Motor neuron (in vitro differentiated cells): ENCODE measurements at regions not wholly inside any gene's neighbourhood (a gene's known extent, or its start where the extent isn't known, plus 50 kb on each side); places are given as distances from the start of the nearest gene placed in this dataset.

ENCODE experiments used
- ATAC-seq, 8 experiments: fragments of 200-7000 bp; cut with Tn5 transposase; replicated peaks in 6 of 8; 2 replicates each; pipeline ENCODE4 v1.8.0; 2021; ENCODE audit warnings: mild to moderate bottlenecking in 8 of 8, moderate library complexity in 8 of 8
- H3K27ac ChIP-seq, 2 donors: fragments of 250-450 bp; sonication (Bioruptor Pico); 2 replicates each; pipeline ENCODE4 v1.9.0; 2021; ENCODE audit warnings: antibody characterized with exemption in 2 of 2, mild to moderate bottlenecking in 2 of 2, moderate library complexity in 1 of 2
- H3K4me1 ChIP-seq, 2 donors: fragments of 250-450 bp; sonication (Bioruptor Pico); replicated peaks in 1 of 2; 2 replicates each; pipeline ENCODE4 v1.6.1; 2021; ENCODE audit warnings: antibody characterized with exemption in 2 of 2, mild to moderate bottlenecking in 2 of 2, moderate library complexity in 1 of 2
- H3K4me3 ChIP-seq, 5 donors: fragments of 250-450 bp; sonication (Bioruptor Pico); 2 replicates each; pipeline ENCODE4 v1.9.0; 2021; ENCODE audit warnings: antibody characterized with exemption in 5 of 5, mild to moderate bottlenecking in 5 of 5, moderate library complexity in 4 of 5
- WGBS, 10 experiments: fragments of 450-650 bp; shearing (Covaris generic); methylation state at CpG; one replicate each; pipeline ENCODE4 v1.0.0; 2022; 5-methylcytosine and 5-hydroxymethylcytosine counted together
- in situ Hi-C, 9 experiments: fragments of 400-800 bp; cut with MboI; loops; one replicate each; pipeline ENCODE4 v1.15.0; 2021; ENCODE audit warnings: low sequenced_read_pairs in 9 of 9, low pct_unique_long_range_greater_than_20kb in 2 of 9; ENCODE audit not compliant: unreplicated experiment in 9 of 9

DNA sequence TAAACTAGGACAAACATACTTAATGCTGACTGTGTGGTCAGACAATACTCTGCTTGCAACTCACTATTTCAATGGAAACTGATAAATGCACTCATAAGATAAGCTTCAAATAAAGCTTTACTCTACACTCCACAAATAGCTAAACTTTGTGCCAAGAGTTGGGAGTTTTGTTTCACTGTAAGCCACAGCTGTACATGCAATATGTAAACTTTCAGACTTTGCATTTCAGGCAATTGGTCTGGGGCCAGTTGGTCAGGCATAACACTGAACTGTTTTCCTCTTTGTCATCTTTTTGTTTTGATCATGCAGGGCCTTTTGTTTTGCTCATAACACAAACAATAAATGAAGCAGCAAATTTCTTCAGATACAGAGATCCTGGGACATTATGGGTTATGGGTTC, 426.2 kb downstream of the IPO8 start:
- ATAC-seq = peak in 3 of 8 experiments; percentile 69 to 94 (median 93)
- H3K4me3 ChIP-seq = no peak overlapping the region
- no peaks in the 10 kb centered on the region for H3K4me1 ChIP-seq
- no peak overlapping the region for H3K27ac ChIP-seq
- in situ Hi-C loops = no loop called here

DNA sequence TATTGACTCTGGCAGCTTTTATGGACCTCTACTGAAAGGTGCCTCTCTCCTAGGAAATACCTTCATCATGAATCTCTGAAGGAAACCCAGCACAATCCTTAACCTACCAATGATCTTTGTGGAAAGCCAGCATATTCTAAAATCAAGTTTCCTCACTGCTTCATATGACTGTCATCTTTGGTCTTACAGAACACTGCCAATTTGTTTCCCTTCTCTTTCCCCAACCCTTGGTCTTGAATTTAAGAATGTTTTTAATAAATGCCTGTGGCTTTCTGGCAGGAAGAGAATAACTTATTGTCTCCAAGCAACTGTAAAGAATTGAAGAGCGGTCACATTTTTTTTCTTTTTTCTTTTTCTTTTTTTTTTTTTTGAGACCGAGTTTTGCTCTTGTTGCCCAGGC, 427.6 kb downstream of the IPO8 start:
- Histone ChIP-seq H3K27ac (no peak overlapping the region), H3K4me1 (no peaks in the 10 kb centered on the region), H3K4me3 (no peak overlapping the region)
- in situ Hi-C loops = no loop called here
- ATAC-seq = no peak
- 14 to 100% (median 83%) methylated on average over 1 to 2 of the region's 2 CpGs for WGBS, 10 experiments

DNA sequence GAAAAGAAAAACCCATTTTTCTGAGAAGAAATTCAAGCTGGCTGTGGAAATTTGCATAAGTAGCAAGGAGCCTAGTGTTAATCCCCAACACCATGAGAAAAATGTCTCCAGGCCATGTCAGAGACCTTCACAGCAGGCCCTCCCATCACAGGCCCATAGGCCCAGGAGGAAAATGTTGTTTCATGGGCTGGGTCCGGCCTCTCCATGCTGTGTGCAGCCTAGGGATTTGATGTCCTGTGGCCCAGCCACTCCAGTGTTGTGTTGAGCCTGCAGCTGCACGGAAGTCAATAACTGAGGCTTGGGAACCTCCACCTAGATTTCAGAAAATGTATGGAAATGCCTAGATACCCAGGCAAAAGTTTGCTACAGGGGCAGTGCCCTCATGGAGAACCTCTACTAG, 432.2 kb downstream of the IPO8 start:
- peak in 3 of 8 experiments; percentile 40 to 69 (median 43) for ATAC-seq
- in situ Hi-C loops = no loop called here
- Histone ChIP-seq H3K27ac (no peak overlapping the region), H3K4me1 (no peaks in the 10 kb centered on the region), H3K4me3 (no peak overlapping the region)
- WGBS, 10 experiments = 20 to 100% (median 76%) methylated on average over 1 to 2 of the region's 2 CpGs; no CpG with 5 or more reads in 5 of the 10 experiments

DNA sequence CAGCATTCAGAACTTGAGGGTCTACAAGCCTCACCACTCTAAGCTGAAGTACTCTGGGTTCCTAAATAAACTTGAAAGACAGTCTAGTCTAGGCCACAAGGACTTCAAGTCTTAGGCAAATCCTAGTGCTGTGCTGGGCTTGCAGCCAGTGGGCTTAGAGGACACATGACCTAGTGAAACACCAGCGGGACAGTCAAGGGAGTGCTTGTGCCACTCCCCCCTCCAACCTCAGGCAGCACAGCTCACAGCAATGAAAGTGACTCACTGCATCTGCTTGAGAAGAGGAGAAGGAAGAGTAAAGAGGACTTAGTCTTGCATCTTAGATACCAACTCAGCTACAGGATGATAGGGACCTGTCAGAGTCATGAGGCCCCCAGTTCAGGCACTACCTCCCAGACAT, 438.1 kb downstream of the IPO8 start:
- H3K4me1 ChIP-seq = no peaks in the 10 kb centered on the region
- in situ Hi-C loops = no loop called here
- H3K4me3 ChIP-seq = no peak overlapping the region
- peak in 2 of 8 experiments; percentile 89 to 97 for ATAC-seq
- H3K27ac ChIP-seq = no peak overlapping the region
- WGBS, 10 experiments = 60 to 100% (median 80%) methylated on average over 1 of the region's 1 CpG; no CpG with 5 or more reads in 7 of the 10 experiments

DNA sequence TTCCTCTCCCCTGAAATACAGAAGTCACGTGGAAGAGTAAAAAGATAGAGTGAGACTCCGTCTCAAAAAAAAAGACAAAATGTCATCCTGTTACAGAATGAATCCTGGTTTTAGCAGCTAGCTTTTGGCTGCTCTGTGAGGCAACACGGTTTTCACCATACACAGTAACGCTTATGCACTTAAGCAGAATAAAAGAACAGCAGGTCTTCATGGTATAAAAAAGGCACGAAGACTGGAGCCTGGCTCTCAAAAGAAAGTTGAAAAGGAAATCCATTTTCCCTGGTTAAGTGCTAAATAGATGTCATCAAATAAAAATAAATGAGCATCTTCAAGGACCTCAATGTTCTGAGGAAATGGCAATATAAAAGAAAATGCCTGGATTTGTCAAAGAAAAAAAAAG, 444.1 kb downstream of the IPO8 start:
- ATAC-seq = no peak
- H3K27ac ChIP-seq = no peak overlapping the region

DNA sequence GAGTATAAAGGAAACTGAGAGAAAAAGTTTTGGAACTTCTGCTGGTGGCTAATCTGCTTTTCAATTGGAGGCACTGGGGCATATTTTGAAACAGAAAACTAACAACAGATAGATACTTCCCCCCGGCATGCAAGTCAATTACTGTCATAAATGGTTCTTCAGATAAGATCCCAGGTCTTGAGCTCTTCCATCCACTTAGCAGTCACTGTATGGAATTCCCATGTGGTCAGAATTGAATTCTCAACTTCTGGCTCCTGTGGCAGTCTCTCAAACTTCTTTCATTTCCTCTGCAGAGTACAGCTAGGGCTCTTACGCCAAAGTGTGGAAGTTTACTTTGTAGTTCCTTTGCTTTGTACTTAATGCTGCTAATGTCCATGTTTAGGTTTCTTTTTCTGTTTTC, 452.2 kb downstream of the IPO8 start:
- WGBS, 10 experiments = 47 to 100% (median 88%) methylated on average over 1 to 2 of the region's 2 CpGs; no CpG with 5 or more reads in 1 of the 10 experiments
- H3K27ac ChIP-seq = no peak overlapping the region
- no peak for ATAC-seq
- in situ Hi-C loops = no loop called here
- H3K4me1 ChIP-seq = no peaks in the 10 kb centered on the region
- no peak overlapping the region for H3K4me3 ChIP-seq

More for the DNA sequence above, 444.1 kb downstream of the IPO8 start:
- whole genome bisulfite sequencing, 10 experiments = 23 to 81% (median 49%) methylated on average over 3 to 5 of the region's 5 CpGs; no CpG with 5 or more reads in 1 of the 10 experiments
- in situ Hi-C loops = no loop called here
- no peaks in the 10 kb centered on the region for H3K4me1 ChIP-seq
- no peak overlapping the region for H3K4me3 ChIP-seq

DNA sequence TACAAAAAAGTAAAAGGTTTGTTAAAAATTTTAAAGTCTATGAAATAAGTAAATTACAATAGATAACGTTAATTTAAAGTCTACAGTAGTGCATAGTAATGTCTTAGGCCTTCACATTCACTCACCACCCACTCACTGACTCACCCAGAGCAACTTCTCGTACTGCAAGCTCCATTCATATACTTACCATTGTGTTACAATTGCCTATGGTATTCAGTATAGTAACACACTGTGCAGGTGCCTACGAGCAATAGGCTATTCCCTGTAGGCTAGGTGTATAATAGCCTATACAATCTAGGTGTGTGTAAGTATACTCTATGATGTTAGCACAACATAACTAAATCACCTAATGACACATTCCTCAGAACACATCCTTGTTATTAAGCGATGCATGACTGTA, 435.3 kb upstream of the TMTC1 start:
- WGBS, 10 experiments = 28 to 100% (median 84%) methylated on average over 1 to 4 of the region's 4 CpGs
- H3K4me1 ChIP-seq = no peaks in the 10 kb centered on the region
- no peak overlapping the region for H3K27ac ChIP-seq
- in situ Hi-C loops = no loop called here
- H3K4me3 ChIP-seq = no peak overlapping the region
- no peak for ATAC-seq

DNA sequence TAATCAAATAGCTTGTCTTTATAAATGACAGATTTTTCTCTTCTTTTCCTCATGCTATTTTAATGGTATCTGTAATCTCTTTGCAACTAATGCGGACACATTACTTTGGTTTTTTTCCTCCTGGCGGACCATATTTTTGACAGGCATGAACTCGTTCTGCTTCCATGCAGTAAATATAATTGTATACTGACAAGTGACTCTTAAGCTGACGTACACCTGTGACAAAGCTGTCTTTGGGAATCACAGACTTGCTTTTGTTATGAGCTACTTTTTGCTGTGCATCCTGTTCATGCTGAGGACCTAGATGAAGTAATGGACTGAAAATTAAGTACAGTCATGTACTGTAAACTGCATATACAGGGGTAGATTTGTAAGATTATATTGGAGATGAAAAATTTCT, 434.3 kb upstream of the TMTC1 start:
- Histone ChIP-seq H3K4me1 (peaks cover 2 to 3% of the 10 kb centered on the region in 2 donors), H3K27ac (no peak overlapping the region), H3K4me3 (no peak overlapping the region)
- WGBS, 10 experiments = 56 to 100% (median 90%) methylated on average over 2 to 4 of the region's 4 CpGs
- ATAC-seq = no peak
- in situ Hi-C loops = no loop called here

DNA sequence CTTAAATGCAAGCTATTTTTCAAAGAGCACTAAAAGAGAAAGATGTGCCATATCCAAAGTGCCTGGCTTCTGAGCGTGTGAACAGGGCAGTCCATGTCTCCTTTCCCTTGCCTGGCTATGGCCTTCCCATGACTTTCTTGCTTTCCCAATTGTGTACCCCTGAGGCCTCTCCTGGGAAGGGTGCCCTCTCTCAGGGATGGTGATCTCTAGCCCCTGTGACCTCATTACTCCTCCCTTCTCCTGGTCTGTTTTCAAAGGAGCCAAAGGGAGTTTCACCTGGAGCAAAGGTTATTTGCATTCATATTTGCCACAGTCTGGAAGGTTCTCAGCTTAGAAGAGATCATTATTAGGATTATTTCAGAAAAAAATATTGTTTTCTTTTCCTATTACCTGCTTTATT, 429.4 kb upstream of the TMTC1 start:
- Histone ChIP-seq H3K27ac (no peak overlapping the region), H3K4me1 (peaks cover 6 to 8% of the 10 kb centered on the region in 2 donors), H3K4me3 (no peak overlapping the region)
- in situ Hi-C loops = no loop called here
- ATAC-seq = no peak
- WGBS, 10 experiments = 0 to 100% (median 8%) methylated on average over 1 of the region's 1 CpG; no CpG with 5 or more reads in 4 of the 10 experiments

DNA sequence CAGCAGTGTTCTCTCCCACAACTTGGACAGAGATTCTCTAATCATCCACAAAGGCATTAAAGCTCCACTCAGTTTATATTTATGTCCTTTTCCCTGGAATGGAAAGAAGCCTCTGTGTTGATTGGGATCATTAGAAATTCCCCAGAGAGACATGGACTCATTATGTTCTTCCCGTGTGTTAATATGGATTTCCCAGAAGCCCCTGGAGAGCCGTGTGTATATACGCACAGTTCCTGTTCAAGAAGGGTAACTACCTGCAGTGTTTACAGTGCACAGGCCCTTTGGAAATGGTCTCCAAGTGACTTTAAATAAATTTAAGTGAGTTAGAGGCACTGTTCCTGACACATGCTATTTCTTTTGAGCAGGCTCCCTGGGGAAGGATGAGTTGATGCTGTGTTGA, 428.0 kb upstream of the TMTC1 start:
- in situ Hi-C loops = no loop called here
- 11 to 82% (median 67%) methylated on average over 2 to 3 of the region's 3 CpGs; no CpG with 5 or more reads in 6 of the 10 experiments for WGBS, 10 experiments
- H3K27ac ChIP-seq = no peak overlapping the region
- peak in 5 of 8 experiments; percentile 44 to 93 (median 80) for ATAC-seq
- H3K4me3 ChIP-seq = no peak overlapping the region
- peaks cover 6 to 8% of the 10 kb centered on the region in 2 donors for H3K4me1 ChIP-seq

DNA sequence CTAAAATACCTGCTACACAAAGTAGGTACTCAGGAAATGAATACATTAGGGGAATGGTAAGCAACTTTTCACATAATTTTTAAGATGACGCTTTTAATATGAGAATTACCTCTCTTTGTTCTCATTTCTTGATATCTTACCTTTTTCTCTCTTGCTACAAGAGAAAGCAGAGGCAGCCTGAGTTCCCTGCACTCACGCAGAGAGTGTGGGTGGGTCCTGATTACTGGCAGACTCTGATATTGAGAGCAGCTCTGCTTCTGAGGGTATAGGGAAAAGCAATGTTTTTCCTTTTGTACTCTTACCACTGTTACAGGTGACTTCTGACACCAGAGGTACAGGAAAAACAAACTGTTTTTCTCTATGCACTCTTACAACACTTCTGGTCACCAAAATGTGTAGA, 420.2 kb upstream of the TMTC1 start:
- 40 to 100% (median 88%) methylated on average over 1 to 2 of the region's 2 CpGs; no CpG with 5 or more reads in 1 of the 10 experiments for WGBS, 10 experiments
- Histone ChIP-seq H3K27ac (no peak overlapping the region), H3K4me1 (no peaks in the 10 kb centered on the region), H3K4me3 (no peak overlapping the region)
- in situ Hi-C loops = no loop called here
- no peak for ATAC-seq

DNA sequence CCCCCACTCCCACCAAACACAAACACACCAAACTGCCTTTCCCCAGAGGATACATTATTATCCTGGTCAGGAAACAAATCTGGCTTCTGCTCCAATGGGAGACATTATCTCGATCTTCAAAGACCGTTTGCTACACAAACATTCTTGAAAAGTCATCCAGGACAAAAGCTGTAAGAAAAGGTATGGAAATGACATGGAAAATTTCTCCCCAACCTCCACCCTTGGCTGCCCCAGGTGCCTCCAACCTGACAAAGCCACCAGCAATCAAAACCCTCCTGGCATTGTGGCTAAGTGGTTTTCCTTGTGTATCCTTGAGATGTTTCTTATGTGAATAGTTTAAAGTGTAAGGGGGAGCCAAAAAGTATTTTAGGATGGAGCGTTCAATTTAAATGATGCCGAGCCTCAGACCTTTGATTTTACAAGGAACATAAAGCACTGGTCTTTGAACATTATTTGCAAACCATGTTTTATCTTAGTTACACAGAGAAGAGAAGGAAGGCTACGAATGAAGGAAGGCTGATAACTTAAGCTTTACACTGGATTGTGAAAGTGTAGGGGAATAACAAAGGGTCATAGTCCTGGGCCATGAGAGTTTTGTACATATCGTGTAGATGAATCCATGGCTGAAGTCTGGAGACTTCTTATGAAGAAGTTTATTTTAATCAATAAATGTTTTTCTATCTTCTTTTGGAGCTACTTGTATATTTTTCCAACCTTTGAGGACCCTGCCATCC, 418.9 kb upstream of the TMTC1 start:
- no peak for ATAC-seq
- 29 to 100% (median 87%) methylated on average over 2 to 6 of the region's 6 CpGs for WGBS, 10 experiments
- peaks cover 0 to 2% of the 10 kb centered on the region in 2 donors for H3K4me1 ChIP-seq
- in situ Hi-C loops = no loop called here
- no peak overlapping the region for H3K4me3 ChIP-seq
- no peak overlapping the region for H3K27ac ChIP-seq

DNA sequence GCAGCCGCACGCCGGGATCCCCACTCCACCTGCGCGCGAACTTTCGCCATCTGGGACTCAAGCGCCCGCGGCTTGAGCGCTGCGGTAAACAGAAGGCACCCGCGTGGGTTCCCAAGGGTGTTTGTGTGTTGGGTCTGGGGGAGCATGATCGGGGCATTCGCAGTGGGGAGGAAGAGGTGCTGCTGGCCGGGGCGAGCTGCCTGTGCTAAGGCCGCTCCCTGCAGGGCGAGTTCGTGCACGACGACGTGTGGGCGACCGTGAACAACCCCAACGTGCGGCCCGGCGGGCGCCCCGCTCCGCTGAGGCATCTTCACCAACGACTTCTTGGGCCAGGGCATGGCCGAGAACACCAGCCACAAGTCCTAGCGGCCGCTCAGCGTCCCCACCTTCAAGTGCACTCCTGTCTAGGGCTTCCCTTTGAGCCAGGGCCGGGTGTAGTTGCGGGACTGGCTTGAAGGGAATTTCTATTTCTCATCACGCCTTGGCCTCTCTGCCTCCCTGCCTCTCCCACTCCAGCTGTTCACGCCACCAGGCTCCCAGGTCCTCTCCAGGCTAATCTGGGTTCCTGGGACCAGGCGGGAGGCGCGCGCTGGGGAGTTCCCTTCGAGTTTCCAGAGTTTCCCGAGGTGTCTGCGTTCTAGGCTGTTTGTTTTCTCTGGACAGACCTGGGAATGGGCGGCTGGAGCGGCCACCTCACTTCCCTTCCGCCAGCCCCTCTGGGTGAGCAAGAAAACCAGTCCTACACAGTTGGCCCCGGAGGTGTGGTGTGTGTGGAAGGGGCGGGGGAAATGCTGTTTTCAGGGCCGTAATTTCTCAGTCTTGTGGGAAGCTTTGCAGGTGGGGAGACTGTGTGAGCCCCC, 417.8 kb upstream of the TMTC1 start:
- 88 to 100% (median 100%) methylated on average over 1 to 8 of the region's 55 CpGs; no CpG with 5 or more reads in 7 of the 10 experiments for WGBS, 10 experiments
- peaks cover 5 to 7% of the 10 kb centered on the region in 2 donors for H3K4me1 ChIP-seq
- no peak overlapping the region for H3K27ac ChIP-seq
- in situ Hi-C loops = no loop called here
- peak overlapping the region in 4 of 5 donors; percentile 15 to 24 (median 16) for H3K4me3 ChIP-seq
- peak in 4 of 8 experiments; percentile 12 to 27 (median 22) for ATAC-seq
